Neuron (in vitro differentiated cells): ENCODE measurements at regions not wholly inside any gene's neighbourhood (a gene's known extent, or its start where the extent isn't known, plus 50 kb on each side); places are given as distances from the start of the nearest gene placed in this dataset.

Source experiments
- H2AFZ ChIP-seq: one replicate; pipeline ENCODE4 v1.6.1; 2013; ENCODE audit warnings: low read depth, mild to moderate bottlenecking, inconsistent platforms, low read length, moderate library complexity
- H3K27me3 ChIP-seq: one replicate; pipeline ENCODE4 v1.6.1; 2013; ENCODE audit warnings: low read length; ENCODE audit not compliant: insufficient read depth
- H3K36me3 ChIP-seq: one replicate; pipeline ENCODE4 v1.6.1; 2013; ENCODE audit warnings: low read length; ENCODE audit not compliant: insufficient read depth
- H3K4me1 ChIP-seq: one replicate; pipeline ENCODE4 v1.6.1; 2013; ENCODE audit warnings: low read length; ENCODE audit not compliant: insufficient read depth
- H3K4me3 ChIP-seq: 2 replicates; pipeline ENCODE4 v1.5.1; 2013; ENCODE audit warnings: mild to moderate bottlenecking, low read length, moderate library complexity
- H3K9me3 ChIP-seq: one replicate; pipeline ENCODE4 v1.6.1; 2013; ENCODE audit warnings: low read length

DNA sequence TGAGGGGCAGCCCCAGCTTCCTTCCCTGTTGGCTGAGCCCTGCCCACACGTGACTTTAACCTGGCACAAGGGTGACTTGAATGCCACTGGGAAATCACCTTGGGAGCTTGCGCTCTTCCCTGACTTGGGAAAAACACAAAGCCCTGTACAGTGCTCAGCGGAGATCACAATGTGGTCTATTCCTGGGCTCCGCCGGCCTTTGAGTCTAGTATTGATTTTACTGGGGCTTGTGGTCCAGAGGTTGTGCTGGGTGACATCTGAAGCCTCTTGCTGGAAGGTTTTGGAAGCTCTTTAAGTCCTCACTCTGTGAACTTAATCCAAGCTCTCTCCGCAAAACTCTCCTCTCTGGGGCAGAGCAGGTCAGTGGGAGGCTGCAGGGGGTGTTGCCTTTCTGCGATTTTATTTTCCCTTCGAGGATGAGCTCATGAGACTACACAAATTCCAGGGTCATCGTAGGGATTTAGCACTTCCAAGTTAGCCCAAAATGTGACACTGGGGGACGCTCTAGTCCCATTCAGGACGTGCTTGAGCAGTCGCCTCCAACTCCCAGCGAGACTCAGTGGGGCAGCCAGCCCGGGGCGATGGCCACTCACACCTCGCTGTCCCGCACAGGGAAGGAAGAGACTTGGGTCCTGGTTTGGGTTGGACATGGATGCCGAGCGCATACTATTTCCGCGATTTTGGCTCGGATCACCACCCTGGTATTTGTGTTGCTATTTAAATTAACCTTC, 291.9 kb upstream of the AJAP1 start:
- Histone ChIP-seq H3K4me1 (no peaks in the 10 kb centered on the region), H2AFZ (no peak overlapping the region)

DNA sequence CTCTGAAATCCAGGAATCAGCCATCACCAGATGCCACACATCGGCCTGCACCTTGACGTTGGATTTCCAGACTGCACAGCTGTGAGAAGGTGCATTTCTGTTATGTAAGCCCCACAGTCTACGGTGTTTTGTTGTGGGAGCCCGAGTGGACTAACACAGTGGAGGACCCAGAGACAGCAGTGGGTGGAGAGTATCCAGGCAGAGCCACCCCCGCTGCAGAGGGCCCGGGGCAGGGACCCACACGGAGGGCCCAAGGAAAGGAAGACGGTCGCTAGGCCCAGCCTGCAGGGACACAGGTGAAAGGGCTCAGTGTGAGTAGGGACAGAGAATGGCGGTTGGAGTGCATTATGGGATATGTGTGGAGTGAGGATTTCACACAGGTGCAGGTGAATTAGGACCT, 288.3 kb upstream of the AJAP1 start:
- no peak overlapping the region for H2AFZ ChIP-seq
- H3K9me3 ChIP-seq = no peaks in the 10 kb centered on the region
- H3K4me1 ChIP-seq = no peaks in the 10 kb centered on the region
- no peaks in the 10 kb centered on the region for H3K36me3 ChIP-seq
- H3K4me3 ChIP-seq = no peak overlapping the region
- no peaks in the 10 kb centered on the region for H3K27me3 ChIP-seq

More for the DNA sequence above, 291.9 kb upstream of the AJAP1 start:
- H3K9me3 ChIP-seq = no peaks in the 10 kb centered on the region
- no peak overlapping the region for H3K4me3 ChIP-seq
- H3K27me3 ChIP-seq = no peaks in the 10 kb centered on the region
- H3K36me3 ChIP-seq = no peaks in the 10 kb centered on the region

DNA sequence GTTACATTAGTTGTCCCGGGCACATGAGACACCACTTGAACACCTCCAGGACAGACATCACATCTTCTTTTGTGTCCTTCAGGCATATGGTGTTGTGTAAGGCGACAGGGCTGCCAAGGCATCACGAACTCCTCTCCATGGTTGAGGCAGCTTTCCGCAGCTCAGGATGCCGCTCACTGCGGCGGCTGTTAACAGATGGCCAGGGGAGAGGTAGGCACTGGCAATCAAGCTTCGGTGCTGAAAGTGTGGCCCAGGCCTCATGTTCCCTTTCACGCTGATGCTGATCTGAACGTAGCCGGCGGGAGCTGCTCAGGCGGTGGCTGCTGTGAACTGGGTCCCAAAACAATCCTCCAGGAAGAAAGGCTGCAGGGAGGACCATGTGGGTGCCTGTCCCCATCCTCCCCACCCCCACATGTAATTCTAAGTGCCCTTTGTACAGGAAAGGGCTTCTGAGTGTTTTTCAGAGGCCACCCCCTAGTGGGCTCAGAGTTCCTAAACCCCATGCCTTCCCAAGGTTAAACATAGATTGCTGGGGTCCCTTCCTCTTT, 287.1 kb upstream of the AJAP1 start:
- Histone ChIP-seq H3K4me3 (no peak overlapping the region), H2AFZ (no peak overlapping the region), H3K36me3 (no peaks in the 10 kb centered on the region), H3K27me3 (no peaks in the 10 kb centered on the region), H3K4me1 (no peaks in the 10 kb centered on the region), H3K9me3 (no peaks in the 10 kb centered on the region)

DNA sequence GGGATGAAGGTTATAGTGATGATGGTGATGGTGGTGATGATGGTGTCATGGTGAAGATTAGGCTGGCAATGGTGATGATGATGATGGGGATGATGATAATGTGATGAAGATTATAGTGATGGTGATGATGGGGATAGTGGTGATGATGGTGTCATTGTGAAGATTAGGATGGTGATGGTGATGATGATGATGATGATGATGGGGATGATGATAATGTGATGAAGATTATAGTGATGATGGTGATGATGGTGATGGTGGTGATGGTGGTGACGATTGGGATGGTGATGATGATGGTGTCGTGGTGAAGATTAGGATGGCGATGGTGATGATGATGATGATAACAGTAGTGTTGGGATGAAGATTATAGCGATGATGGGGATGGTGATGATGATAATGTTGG, 285.1 kb upstream of the AJAP1 start:
- Histone ChIP-seq H3K36me3 (no peaks in the 10 kb centered on the region), H3K27me3 (no peaks in the 10 kb centered on the region), H2AFZ (no peak overlapping the region), H3K4me3 (no peak overlapping the region), H3K9me3 (no peaks in the 10 kb centered on the region), H3K4me1 (no peaks in the 10 kb centered on the region)

DNA sequence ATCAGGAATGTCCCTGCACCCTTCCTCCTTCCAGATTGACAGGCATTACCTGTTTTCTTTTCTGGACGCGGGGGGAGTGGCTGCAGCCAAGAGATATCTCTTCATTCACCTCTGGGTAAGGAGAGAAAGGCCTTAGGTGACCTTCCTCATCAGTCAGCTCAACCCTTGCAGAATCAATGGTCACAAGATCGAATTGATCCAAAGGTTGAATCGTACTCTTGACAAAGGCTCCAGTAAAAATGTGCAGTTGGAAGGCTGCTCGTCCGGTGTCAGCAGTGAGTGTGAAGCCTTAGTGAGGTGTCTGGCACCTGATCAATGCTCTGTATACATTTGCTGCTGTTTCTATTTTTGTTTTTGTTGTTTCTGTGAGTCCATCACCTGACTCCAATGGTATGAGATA, 282.6 kb upstream of the AJAP1 start:
- Histone ChIP-seq H3K9me3 (no peaks in the 10 kb centered on the region), H3K36me3 (no peaks in the 10 kb centered on the region), H3K4me1 (no peaks in the 10 kb centered on the region), H3K4me3 (no peak overlapping the region), H2AFZ (no peak overlapping the region), H3K27me3 (no peaks in the 10 kb centered on the region)

DNA sequence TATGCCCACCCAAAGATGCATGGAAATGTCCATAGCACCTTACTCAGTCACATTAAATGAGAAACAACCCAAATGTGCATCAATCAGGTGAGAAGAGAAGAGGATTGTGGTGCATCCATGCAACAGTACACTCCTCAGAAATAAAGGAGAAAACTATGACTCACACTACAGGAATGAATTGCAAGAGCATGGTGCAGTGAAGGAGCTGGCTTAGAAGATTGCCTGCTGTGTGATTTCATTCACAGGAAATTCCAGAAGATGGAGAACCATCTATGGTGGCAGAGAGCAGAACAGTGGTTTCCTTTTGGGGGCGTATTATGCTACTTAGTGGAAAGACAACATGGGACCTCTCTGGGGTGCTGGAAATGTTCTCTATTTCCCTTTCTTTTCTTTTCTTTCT, 278.6 kb upstream of the AJAP1 start:
- no peaks in the 10 kb centered on the region for H3K36me3 ChIP-seq
- no peak overlapping the region for H2AFZ ChIP-seq
- H3K9me3 ChIP-seq = no peaks in the 10 kb centered on the region
- no peaks in the 10 kb centered on the region for H3K27me3 ChIP-seq
- H3K4me3 ChIP-seq = no peak overlapping the region
- no peaks in the 10 kb centered on the region for H3K4me1 ChIP-seq

DNA sequence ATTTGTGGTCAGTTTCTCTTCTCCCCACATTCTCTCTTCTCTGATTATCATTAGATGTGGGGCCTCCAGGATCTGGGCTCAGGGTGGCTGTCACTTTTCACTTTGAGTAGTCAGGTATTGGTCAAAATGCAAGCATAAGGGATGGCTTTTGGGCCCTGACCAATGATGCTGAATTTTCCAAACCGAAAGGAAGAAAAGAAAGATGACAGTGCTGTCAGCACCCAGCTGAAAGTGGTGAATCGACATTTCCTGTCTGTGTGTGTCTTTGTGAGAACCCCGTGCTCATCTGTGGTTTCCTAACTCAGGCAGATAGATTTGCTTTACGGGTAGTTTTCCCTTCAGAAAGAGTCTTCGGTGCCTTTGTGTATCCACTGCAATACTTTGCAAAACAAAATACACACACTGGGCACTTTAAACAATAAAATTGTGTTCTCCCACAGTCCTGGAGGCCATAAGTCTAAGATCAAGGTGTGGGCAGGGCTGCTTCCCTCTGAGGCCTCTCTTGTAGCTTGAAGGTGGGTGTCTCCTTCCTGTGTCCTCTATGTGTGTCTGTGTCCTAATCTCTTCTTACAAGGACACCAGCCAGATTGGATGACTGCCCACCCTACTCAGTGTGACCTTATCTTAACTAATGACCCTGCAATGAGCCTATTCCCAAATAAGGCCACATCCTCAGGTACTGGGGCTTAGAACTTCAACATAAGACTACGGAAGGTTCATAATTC, 274.8 kb upstream of the AJAP1 start:
- Histone ChIP-seq H3K36me3 (no peaks in the 10 kb centered on the region), H3K4me3 (no peak overlapping the region), H3K27me3 (no peaks in the 10 kb centered on the region), H3K9me3 (no peaks in the 10 kb centered on the region), H2AFZ (no peak overlapping the region), H3K4me1 (no peaks in the 10 kb centered on the region)

DNA sequence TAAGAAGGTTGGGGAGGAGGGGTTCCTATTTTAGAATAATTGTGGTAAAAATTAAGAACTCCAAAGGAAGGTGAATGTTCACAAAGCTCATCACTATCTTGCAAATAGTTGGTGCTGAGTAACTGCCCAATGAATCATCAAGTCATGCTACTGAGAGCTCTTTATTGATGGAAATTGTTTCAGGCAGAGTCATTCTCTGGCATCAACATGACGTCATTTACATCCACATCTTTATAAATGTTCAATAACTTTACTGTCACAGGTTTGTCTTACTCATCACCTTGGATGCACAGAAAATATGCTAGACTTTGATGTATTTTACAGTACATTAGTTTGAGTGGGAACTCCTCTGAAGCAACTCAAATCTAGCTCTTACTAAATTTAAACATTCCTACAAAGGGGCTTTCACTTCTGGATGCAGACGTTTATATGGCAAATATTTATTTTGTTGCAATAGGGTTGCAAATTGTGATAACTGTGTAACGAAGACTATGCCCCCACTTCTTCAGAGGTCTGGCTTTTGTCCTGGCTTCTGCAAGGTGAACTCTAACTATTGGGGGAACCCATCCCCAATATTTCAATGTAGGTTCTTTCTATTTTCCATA, 273.7 kb upstream of the AJAP1 start:
- Histone ChIP-seq H3K27me3 (no peaks in the 10 kb centered on the region), H3K4me3 (no peak overlapping the region), H3K9me3 (no peaks in the 10 kb centered on the region), H3K36me3 (no peaks in the 10 kb centered on the region), H3K4me1 (no peaks in the 10 kb centered on the region), H2AFZ (no peak overlapping the region)

DNA sequence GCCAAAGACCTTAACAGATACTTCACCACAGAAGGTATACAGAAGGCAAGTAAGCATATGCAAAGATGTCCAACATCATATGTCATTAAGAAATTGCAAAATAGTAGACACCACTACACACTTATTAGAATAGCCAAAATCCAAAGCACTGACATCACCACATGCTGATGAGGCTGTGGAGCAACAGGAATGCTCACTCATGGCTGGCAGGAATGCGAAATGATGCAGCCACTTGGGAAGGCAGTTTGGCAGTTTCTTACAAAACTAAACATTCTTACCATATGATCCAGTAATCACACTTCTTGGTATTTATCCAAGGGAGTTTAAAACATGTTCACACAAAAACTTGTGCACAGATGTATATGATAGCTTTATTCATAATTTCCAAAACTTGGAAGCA, 261.2 kb upstream of the AJAP1 start:
- H2AFZ ChIP-seq = no peak overlapping the region
- H3K9me3 ChIP-seq = peaks cover 1% of the 10 kb centered on the region
- H3K4me3 ChIP-seq = no peak overlapping the region
- H3K27me3 ChIP-seq = no peaks in the 10 kb centered on the region
- H3K4me1 ChIP-seq = peaks cover 3% of the 10 kb centered on the region
- no peaks in the 10 kb centered on the region for H3K36me3 ChIP-seq

DNA sequence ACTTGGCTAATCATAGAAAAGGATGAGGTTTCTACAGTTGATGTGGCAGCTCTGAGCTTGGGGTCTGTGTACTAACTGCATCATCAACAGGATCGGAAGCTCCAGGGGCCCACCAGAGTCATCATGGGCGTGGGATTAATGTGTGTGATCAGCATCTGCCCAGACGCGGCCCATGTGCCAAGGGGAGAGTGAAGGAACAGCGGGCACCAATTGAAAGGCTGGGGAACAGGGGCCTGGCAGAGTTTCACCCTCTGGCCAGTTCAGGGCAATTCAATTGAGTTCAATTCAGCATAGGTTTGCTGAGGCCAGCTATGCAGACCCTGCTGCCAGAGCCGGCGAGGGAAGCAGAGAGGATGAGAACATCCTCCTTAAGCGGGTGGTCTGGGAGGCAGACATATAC, 260.0 kb upstream of the AJAP1 start:
- no peak overlapping the region for H3K4me3 ChIP-seq
- no peaks in the 10 kb centered on the region for H3K27me3 ChIP-seq
- H2AFZ ChIP-seq = no peak overlapping the region
- peaks cover 1% of the 10 kb centered on the region for H3K9me3 ChIP-seq
- peaks cover 3% of the 10 kb centered on the region for H3K4me1 ChIP-seq
- H3K36me3 ChIP-seq = no peaks in the 10 kb centered on the region

DNA sequence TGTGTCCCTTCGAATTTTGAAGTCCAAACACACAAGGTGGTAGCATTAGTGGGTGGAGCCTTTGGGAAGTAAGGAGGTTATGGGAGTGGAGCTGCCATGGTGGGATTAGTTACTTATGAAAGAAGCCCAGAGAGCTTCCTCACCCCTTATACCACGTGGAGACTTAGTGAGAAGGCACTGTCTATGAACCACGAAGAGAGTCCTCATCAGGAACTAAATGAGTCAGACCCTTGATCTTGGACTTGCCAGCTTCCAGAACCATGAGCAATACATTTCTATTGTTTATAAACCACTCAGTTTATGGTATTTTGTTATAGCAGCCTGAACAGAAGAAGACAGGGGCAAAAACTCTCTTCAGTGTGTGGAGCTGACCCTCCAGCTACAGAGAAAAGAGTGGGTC, 259.3 kb upstream of the AJAP1 start:
- H3K4me1 ChIP-seq = peaks cover 3% of the 10 kb centered on the region
- no peaks in the 10 kb centered on the region for H3K27me3 ChIP-seq
- H3K36me3 ChIP-seq = no peaks in the 10 kb centered on the region
- H2AFZ ChIP-seq = no peak overlapping the region
- peaks cover 1% of the 10 kb centered on the region for H3K9me3 ChIP-seq
- no peak overlapping the region for H3K4me3 ChIP-seq

DNA sequence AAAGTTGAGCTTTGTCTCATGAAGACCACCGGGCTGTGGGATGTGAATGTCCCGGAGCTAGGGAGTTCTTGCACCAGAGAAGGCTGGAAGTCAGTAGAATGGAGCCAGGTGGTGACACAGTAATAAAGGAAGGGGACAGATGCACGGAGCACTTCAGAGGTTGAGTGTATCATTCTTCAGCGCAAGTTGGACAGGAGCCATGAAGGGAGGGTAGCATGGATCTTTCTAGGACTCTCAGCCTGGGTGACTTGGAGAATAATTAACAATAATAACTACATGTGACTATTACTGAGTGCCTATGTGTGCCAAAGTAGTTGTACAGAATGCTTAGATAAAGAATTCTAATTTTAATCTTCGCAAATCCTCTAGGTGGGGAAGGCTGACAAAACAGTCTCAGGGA, 258.7 kb upstream of the AJAP1 start:
- Histone ChIP-seq H2AFZ (no peak overlapping the region), H3K36me3 (no peaks in the 10 kb centered on the region), H3K4me1 (peaks cover 3% of the 10 kb centered on the region)

DNA sequence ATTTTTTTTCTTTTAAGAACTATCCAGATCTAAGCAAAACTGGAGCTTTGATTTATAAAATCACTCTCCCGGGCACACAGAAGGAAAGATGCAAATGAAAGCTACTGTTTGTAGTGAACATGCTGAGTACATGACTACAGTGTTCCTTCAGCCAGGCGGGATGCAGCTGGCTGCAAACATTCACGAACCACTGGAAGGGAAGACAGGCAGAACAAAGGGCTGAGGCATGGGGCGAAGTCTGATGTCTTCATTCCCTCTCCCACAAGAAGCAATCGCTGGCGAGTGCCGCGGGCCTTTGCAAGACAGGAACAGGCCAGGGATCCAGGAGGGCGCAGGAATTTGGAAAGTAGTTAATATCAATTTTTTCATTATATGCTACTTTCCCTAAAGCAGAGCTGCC, 257.9 kb upstream of the AJAP1 start:
- no peaks in the 10 kb centered on the region for H3K36me3 ChIP-seq
- H2AFZ ChIP-seq = no peak overlapping the region
- peaks cover 1% of the 10 kb centered on the region for H3K9me3 ChIP-seq
- H3K4me3 ChIP-seq = no peak overlapping the region
- peaks cover 3% of the 10 kb centered on the region for H3K4me1 ChIP-seq
- no peaks in the 10 kb centered on the region for H3K27me3 ChIP-seq

More for the DNA sequence above, 258.7 kb upstream of the AJAP1 start:
- Histone ChIP-seq H3K9me3 (peaks cover 1% of the 10 kb centered on the region), H3K4me3 (no peak overlapping the region), H3K27me3 (no peaks in the 10 kb centered on the region)
